Renal cortex interstitium (tissue), 11 donors: ENCODE measurements at regions not wholly inside any gene's neighbourhood (a gene's known extent, or its start where the extent isn't known, plus 50 kb on each side); places are given as distances from the start of the nearest gene placed in this dataset.

Source experiments
- DNase-seq, 11 donors: peaks; one replicate each; pipeline ENCODE4 v3.0.0-alpha.2; 2013; ENCODE audit warnings: low read depth in 9 of 11, low spot score in 4 of 11; ENCODE audit errors: extremely low read depth in 1 of 11

DNA sequence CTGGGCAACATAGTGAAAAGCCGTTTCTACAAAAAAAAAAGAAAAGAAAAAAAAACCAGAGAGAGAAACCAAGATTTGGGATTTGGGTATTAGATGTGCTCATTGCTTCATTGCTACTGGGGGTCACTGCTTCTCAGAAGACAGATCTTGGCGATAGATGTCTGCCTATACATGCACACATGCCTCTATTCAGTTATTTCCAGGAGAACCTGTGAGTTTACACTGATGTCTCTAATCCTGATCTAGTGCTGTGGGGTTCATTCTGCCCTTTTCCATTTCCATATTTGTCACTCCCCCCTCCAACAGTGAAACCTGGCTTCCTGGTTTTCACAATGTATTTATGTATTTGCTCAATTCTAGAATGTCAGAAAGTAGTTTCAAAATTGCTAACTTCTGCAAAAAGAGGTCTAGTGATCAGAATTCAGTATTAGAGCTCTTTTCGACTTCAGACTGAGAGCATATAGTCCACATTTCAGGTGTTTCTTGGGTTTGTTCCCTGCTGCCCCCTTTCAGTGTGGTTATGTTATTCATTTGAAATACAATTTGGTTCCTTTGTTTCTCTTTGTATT, 111.0 kb downstream of the SLC25A47 start:
- DNase-seq, result no peak

DNA sequence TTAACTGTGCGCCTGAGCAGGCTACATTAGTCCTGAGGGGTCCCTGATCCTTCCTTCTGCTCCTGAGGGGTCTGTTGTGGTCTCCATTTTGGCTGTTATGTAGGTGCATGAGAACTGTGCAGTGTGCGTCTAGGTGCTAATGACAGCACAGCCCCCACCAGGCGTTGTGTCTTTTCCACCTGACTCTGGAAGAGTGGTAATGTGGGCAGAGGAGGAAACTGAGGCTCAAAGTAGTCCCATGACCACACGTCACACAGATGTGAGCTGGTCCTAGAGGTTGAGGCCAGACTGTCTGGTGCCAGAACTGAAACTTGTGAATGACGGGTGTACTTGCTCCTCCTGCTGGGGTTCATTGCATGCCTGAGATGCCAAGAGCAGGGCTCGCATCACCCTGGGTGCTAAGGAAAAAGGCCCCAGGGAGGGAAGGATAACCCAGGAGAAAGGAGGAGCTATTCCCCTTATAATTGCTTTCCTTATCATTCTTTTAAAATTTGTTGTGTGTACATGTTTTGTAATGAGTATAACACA, 111.8 kb downstream of the SLC25A47 start:
- no peak for DNase-seq

DNA sequence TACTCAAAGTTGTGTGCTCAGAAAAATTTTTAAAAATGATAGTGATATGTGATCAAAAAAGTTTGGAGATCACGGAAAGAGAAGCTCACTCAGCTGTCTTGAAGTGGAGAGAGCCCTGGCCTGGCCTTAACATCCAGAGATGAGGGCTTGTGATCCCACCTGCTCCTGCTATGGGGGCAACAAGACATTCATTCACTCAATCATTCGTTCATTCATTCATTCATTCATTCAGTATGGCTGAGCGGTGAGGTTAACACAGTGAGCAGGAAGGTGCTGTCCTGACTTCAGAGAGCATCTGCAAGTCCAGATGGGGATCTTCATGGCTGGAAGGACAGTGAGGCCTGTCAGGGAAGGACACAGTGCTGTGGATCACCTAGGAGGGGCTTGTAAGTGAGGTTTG, 112.3 kb downstream of the SLC25A47 start:
- no peak for DNase-seq

DNA sequence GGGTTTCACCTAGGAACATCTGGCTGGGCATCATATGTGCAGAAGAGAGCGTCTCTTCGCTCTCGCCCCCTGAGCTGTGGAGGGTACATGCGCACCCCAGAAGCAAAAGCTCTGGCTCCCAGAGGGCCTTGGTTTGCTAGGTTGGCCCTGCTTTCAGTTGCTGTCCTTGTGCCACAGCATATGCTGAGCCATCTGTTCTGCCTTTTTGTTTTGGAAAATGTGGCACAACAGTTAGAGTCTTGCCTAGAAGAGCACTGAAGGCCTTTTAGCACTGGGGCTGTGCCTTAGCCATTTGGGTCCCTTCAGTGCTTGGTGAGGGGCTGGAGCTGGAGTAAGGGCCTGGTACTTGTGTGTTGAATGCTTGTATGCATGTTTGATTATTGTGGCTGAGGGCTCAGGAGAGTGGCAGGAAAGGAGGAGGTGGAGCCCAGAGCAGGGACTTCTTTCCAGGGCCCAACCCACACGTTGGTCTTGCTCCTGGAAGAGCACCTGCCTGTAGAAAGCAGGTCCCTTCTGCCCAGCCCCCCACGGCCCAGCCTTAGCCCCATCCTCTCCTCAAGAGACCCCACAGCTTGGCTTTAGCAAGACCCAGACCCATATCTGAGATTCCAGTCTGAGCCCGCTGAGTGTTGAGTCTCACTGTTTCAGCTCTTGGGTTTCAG, 113.7 kb downstream of the SLC25A47 start:
- DNase-seq, result no peak

DNA sequence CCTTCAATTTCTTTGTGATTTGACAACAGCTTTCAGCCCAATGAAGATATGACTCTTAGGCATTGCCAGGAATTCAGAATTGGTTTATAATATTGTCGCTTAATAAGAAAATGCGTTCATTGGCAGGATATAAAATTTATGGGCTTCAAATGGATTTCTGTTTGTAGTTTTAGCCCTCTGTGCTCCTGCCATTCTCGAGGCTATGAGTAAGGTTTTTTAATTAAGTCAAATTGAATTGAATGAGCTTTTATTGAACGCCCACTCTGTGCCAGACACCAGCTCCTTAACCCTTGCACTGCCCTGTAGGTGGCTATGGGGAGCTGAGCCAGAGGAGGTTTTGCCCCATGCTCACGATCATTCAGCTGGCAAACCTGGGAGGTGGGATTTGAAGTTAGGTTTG, 115.1 kb downstream of the SLC25A47 start:
- DNase-seq, result no peak

DNA sequence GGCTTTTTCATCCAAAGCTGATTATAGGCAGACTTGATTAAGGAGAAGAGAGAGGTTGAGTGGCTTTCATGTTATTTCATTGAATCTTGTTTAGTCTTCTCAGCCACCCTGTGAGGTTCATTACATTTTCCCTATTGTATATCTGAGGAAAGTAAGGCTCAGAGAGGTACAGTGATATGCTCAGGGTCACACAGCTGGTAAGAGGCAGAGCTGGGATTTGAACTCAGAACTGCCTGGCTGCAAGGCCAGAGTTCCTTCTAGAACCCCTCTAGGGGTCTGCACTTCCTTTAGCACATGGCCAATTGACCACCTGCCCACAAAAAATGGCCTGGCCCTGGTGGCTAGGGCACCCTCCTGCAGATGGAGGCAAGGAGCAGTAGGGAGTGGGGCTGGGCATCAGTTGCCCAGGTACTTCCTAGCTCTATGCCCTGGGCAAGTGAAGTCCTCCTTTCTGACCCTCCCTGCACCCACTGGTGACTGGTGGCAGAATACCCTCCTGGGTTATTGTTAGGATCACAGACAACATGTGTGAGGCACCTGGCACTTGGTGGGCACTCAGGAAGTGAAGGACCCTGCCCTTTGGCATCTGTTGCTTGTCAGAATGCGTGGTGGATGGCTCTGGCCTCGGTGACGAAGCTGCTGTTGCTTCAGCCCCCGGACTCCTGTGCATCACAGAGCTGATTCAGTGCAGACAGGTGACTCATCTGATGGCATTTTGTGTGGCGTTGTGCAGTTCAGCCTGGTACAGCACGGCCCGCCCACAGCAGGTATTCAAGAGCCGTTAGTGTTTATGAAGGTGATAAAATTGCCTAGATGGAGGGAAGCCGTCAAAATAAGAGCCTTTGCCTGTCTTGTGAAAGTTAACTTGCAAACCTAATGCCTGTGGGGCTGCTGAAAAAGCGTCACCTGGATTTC, 115.8 kb downstream of the SLC25A47 start:
- peak in 1 of 11 donors; percentile 30 for DNase-seq

DNA sequence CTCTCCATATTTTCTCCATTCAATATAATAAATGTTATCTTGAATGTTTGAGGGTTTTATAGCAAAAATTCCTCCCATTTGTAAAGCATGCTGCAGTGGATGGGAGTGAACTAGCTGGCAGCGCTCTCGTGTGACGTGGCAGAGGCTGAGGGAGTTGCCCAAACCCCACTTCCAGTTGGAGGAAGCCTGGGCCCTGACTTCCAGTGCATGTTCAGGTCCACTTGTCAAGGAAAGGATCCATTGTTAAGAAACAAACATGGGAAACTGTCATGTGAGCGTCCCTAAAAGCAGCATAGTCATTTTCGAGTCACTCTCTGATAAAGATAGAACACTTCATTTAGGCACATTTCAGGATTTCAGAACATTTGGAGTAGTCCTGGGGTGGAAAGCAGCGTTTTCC, 116.6 kb downstream of the SLC25A47 start:
- no peak for DNase-seq

DNA sequence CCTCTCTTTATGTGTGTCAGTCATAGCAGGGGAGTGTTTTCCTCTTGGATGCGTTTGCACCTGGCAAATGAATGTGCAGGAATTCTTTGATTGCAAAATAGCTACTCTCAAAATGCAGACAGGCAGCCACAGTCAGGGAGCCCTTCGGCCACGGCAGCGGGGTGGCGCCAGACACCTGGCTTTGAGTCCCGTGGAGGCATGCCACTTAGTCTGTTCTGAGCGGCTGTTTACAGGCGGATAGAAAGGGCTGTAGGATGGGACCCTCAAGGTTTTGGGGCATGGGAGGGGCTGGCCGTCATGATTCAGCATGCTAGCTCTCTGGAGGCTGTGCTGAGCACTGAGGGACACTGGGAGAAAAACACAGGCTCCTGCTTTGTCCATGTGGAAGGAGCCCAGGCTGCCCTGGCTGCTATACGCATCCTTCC, 117.1 kb downstream of the SLC25A47 start:
- peak in 8 of 11 donors; percentile 43 to 75 (median 56) for DNase-seq

DNA sequence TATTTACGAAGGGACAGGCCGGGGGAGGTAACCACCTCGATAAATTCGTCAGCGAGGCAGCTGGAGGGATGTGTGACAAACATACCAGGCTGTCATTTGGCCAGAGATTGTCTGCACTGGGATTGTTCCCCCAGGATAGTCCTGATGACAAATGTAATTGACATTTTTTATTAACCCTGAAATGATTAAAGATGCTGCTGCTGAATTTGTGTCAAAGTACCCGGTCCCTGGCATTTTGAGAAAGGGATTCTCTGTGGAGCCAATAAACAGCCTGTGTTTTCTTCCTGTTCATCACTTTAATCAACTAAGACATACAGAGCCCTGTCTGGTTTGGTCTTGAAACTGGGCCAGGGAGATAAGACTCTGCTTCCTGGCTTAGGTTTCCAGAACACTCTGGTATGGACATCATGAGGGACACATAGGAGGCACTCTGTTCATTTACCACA, 117.6 kb downstream of the SLC25A47 start:
- no peak for DNase-seq

DNA sequence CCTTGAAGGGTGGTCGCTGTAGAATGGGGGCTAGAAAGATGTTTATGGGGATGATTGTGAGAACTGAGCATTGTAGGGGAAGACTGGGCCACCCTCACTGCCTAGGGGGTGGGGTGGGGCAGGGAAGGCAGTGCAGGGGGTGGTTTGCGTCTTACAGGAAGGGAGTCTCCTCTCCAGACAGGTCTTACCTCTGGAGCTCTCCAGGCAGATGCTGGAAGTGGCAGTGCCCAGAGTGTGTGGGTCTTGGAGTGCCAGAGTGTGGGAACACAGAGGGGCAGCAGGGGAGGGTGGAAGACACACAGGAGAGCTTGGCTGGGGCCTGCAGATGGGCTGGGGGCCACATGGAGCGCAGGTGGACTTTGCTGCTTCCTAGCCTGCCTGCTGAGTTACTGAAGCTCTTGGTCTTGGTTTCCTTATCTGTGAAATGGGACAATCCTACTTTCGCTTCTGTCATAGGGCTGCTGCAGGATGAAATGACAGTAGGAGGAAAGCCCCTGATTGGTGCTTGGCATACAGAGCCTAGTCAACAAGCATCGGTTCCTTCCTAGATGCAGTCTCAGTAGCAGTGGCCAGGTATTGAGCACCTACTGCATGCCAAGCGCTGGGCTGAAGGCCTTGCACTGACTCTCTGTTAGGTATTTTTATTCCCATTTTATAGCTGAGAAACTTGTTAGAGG, 118.3 kb downstream of the SLC25A47 start:
- DNase-seq, result no peak

DNA sequence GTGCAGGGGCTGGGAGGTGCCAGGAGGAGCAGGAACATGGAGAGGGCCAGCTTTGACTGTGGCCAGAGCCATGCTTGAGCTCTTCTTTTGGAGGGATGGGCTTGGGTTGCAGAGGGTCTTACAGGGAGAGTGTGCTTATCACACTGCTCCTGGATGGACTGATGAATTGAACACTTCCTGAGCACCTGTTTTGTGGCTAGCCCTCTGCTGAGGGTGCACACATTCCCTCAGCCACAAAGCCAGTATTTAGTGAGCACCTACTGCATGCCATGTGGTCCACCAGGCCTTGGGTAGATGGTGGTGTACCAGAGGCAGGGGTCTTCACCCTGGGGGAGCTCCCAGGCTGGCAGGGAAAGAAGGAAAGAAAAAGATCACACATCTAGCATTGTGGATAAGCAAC, 118.9 kb downstream of the SLC25A47 start:
- no peak for DNase-seq

DNA sequence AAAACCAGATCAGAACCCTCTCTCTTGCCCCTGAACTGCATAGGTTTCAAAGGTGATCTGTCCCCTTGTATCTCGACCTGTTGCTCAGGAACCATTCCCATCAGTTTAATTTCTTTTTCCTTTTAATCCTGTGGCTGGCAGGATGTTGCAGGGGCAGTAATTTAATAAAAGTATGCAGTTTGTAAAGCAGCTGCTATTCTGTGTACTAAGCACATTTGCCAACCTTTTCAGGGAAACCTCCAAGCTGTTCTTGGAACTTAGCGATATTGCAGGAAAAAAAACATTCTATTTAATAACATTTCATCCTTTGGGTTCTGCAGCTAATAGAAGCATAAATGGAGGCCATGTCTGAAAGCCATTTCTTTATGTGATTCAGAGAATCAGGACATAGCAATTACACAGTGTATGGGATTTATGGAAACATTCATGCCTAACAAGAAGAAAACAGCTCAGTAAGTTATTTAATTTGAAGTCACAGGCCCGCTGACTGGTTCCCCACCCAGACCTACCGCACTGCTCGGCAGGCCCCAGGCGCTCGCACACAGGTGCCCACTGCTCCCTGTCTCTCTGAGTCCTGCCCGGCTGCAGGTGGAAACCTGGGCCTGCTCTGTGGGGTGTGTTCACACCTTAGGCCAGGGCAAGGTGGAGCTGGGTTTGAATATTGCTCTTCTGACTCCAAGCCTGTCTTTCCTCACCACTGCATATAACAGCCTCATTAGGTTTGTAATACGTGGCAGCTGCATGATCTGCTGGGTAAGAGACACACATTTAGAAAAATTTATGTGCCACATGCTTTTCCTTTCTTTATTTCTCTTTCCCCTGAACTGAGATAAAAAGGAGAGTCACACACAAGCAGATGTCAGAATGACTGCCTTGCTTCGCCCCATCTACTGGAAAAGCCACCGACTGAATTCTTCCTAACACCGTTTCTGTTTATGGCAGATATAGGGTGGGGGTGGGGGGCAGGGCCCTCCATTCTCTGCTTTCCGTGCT, 119.7 kb downstream of the SLC25A47 start:
- no peak for DNase-seq

DNA sequence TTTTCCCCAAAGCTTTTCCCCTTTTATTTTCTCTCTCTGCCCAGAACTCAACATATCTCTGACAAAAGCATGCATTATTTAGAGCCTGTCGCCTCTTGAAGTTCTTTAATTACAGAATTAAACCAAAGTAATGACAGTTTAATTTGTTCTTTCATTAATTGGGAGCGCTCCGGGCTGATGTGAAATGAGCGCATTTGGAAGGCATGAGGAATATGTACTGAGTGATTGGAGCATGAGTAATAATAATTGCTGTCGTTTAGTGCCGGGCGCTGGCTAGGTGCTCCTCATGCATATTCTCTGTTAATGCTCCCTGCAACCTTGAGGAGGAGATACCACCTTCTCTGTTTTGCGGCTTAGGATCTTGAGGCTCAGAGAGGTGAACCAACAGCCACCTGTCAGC, 120.5 kb downstream of the SLC25A47 start:
- DNase-seq, result no peak

DNA sequence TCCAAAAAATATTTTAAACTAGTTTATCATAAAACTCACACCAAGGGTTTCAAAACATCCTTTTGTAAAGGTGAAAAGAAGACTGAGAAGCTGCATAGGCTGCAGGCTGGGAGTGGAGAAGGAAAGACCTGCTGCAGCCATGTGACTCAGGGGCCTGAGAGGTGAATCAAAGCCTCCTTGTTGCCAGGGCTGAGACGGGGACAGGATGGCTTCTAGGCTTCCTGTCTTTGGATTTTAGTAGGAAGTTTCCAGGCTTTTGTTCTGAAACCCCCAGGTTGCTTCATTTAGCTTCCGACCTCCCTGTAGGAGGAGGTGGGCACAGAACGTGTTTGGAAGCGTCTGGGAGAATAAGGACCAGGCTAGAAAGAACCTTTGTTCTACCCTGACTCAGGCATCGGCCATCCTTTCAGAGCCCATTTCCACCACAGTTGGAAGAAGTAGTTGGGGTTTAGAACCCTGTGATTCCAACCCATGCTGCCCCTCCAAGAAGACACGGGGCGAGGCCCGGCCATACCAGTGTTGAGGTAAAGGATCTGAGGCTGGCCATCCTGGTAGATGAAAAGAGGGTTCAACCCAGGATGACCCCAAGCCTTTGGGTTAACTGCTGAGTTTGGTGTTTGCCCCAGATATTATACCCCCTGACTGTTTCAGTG, 122.4 kb downstream of the SLC25A47 start:
- no peak for DNase-seq

DNA sequence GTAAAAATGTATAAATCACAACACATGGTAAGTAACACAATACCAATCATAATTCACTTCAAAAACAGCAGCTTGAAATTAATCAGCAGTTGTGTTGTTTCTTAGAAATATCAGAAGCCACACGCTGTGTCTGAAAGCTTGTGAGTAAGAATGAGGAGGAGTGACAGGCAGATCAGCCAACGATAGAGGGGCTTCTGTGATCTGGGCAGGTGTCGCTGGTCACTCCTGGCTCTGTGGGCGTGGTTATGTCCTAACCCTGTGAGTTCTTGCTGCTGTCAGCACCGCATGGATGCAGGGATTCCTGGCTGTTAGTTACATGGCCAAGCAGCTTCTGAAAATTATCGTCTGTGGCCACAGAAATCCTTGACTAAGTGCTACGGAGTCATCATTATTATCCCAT, 123.4 kb downstream of the SLC25A47 start:
- peak in 1 of 11 donors; percentile 26 for DNase-seq

DNA sequence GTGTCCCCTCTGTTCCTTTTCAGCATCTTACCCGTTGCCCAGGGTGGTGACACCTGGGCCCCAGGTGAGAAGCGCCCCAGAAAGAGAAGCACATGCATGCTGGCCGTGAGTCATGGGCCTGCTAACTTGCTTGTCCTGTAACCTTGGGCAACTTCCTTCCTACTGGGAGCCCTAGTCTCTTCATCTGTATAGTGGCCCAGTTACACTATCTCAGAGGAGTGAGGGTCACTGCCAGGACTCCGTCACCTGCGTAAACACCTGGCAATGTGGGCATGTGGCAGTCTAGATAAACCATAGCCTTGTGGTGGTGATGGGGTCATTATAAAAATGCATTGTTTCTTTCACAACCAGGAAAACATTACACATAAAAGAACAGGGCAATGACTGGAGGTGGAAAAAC, 125.2 kb downstream of the SLC25A47 start:
- DNase-seq, result no peak

DNA sequence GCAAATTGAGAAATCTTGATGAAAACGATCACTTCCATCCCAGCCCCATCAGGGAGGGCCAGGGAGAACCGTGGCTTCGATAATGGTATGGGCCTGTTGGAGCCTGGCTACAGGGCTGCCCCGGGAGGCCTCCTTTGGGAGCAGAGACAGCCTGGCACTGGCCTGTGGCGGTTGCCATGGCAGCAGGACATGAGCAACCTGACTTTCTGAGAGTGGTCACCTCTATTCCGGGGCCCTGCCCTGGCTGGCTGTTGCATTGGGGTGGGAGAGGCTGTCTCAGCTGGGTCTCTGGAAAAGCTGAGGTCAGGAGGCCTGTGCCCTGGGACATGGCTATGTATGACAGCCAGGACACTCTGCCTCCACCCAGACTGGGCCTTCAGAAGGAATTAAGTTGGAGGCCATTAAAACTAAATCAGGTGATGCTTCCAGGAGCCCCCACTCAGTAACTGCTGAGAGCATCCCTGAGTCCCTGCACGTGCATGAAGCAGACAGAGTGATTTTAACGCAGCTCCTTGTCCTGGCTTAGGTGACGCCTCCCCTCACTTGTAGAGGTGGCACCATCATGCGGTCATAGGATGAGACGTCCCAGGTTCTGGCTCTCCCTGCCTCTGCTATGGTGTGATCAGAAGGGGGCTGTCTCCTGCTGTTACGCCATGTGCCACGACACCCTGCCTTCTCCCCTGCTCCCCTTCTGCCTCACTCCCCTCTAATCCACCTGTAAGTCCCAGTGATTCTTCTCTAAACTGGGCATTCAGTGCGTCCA, 126.3 kb downstream of the SLC25A47 start:
- peak in 1 of 11 donors; percentile 26 for DNase-seq
